Loucy (cell line): ENCODE measurements at regions not wholly inside any gene's neighbourhood (a gene's known extent, or its start where the extent isn't known, plus 50 kb on each side); places are given as distances from the start of the nearest gene placed in this dataset.

ENCODE experiments used
- CTCF ChIP-seq: fragments of 200-600 bp; sonication (generic); conservative IDR thresholded peaks from 2 replicates; pipeline ENCODE4 v1.5.1; 2014; ENCODE audit warnings: mild to moderate bottlenecking, antibody characterized with exemption, low read length
- EZH2phosphoT487 ChIP-seq: fragments of 200-600 bp; IDR thresholded peaks from 2 replicates; pipeline ENCODE4 v1.6.1; 2018; ENCODE audit warnings: antibody characterized with exemption, mild to moderate bottlenecking, moderate library complexity, borderline replicate concordance

DNA sequence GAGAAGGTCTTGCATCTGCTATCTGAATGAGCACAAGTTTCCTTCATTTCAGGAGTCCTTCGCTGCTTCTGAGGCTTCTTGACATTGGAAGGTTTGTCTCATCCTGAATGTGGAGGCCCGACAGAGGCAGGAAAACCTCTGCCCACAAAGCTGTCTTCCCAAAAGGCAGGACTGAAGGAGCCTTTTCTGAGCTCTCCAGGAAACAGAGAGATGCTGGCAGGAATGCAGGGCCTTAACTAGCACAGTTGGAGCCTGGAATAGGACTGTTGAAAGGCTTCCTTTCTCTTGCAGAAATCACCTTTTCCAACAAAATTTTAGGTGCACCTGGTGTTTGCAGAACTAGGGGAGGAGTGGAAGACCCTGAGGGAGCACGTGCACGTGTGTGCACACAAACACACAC is 637.4 kb upstream of the MKI67 start:
- no peak for TF ChIP-seq CTCF
- no peak for TF ChIP-seq EZH2phosphoT487
